WTC11 (cell line): ENCODE measurements at regions not wholly inside any gene's neighbourhood (a gene's known extent, or its start where the extent isn't known, plus 50 kb on each side); places are given as distances from the start of the nearest gene placed in this dataset.

Source experiments
- ATAC-seq: fragments of 200-7000 bp; cut with Tn5 transposase; 2 replicates; pipeline ENCODE4 v1.10.0; 2021; ENCODE audit warnings: mild to moderate bottlenecking, moderate library complexity
- CTCF ChIA-PET: fragments of 300-600 bp; sonication (Branson Sonifier 250); formaldehyde crosslinking; loops from one replicate; lab custom pipeline; 2021; ENCODE audit warnings: antibody characterized with exemption; lab: Charles Lee
- POLR2A ChIA-PET: fragments of 350-600 bp; sonication (Branson Sonifier 250); formaldehyde crosslinking; loops from one replicate; lab custom pipeline; 2021; ENCODE audit warnings: antibody characterized with exemption; lab: Charles Lee
- DNase-seq: peaks from one replicate; pipeline ENCODE4 v3.0.0; 2021; ENCODE audit warnings: low spot score
- H3K27ac Mint-ChIP-seq: 2 replicates; pipeline ENCODE4 v1.8.0; 2021; ENCODE audit warnings: mixed read lengths
- H3K27me3 Mint-ChIP-seq: 2 replicates; pipeline ENCODE4 v1.8.0; 2021; ENCODE audit warnings: low read depth, mild to moderate bottlenecking, moderate library complexity, mixed read lengths
- H3K36me3 Mint-ChIP-seq: 2 replicates; pipeline ENCODE4 v1.8.0; 2021; ENCODE audit warnings: mixed read lengths
- H3K4me1 Mint-ChIP-seq: 2 replicates; pipeline ENCODE4 v1.8.0; 2022; ENCODE audit warnings: mixed read lengths
- H3K4me3 Mint-ChIP-seq: 2 replicates; pipeline ENCODE4 v1.8.0; 2021; ENCODE audit warnings: mild to moderate bottlenecking, moderate library complexity, mixed read lengths
- H3K9me3 Mint-ChIP-seq: 2 replicates; pipeline ENCODE4 v1.8.0; 2021; ENCODE audit warnings: mixed read lengths
- CBFB ChIP-seq: sonication (generic); formaldehyde crosslinking; IDR thresholded peaks from 2 replicates; pipeline ENCODE4 v1.8.1; 2022; ENCODE audit warnings: mild to moderate bottlenecking, low read depth, missing genetic modification reagents
- FOXJ3 ChIP-seq: sonication (generic); formaldehyde crosslinking; IDR thresholded peaks from 2 replicates; pipeline ENCODE4 v1.9.0; 2021; ENCODE audit warnings: missing genetic modification reagents, mild to moderate bottlenecking, borderline replicate concordance
- MXD4 ChIP-seq: fragments of 250-450 bp; sonication (Bioruptor Pico); IDR thresholded peaks from 2 replicates; pipeline ENCODE4 v1.8.0; 2021; ENCODE audit warnings: mild to moderate bottlenecking, moderate library complexity, borderline replicate concordance
- NR2C2 ChIP-seq: sonication (generic); formaldehyde crosslinking; IDR thresholded peaks from 2 replicates; pipeline ENCODE4 v1.8.0; 2022; ENCODE audit warnings: mild to moderate bottlenecking, missing genetic modification reagents
- PRRX2 ChIP-seq: fragments of 250-450 bp; sonication (Bioruptor Pico); IDR thresholded peaks from 2 replicates; pipeline ENCODE4 v1.8.0; 2021; ENCODE audit warnings: mild to moderate bottlenecking
- RORB ChIP-seq: fragments of 250-450 bp; sonication (Bioruptor Pico); IDR thresholded peaks from 2 replicates; pipeline ENCODE4 v1.9.0; 2021; ENCODE audit warnings: mild to moderate bottlenecking
- SMAD3 ChIP-seq: sonication (generic); formaldehyde crosslinking; IDR thresholded peaks from 2 replicates; pipeline ENCODE4 v1.8.0; 2022; ENCODE audit warnings: missing genetic modification reagents, mild to moderate bottlenecking, borderline replicate concordance
- SP1 ChIP-seq: sonication (generic); formaldehyde crosslinking; conservative IDR thresholded peaks from 2 replicates; pipeline ENCODE4 v1.8.1; 2022; ENCODE audit warnings: missing genetic modification reagents
- ZNF138 ChIP-seq: sonication (generic); formaldehyde crosslinking; conservative IDR thresholded peaks from 2 replicates; pipeline ENCODE4 v1.8.1; 2022; ENCODE audit warnings: mild to moderate bottlenecking, moderate library complexity, missing genetic modification reagents
- ZNF232 ChIP-seq: sonication (generic); formaldehyde crosslinking; IDR thresholded peaks from 2 replicates; pipeline ENCODE4 v1.8.0; 2022; ENCODE audit warnings: mild to moderate bottlenecking, missing genetic modification reagents
- ZNF317 ChIP-seq: sonication (generic); formaldehyde crosslinking; IDR thresholded peaks from 2 replicates; pipeline ENCODE4 v1.8.1; 2023; ENCODE audit warnings: low read depth, mild to moderate bottlenecking, moderate library complexity, missing genetic modification reagents, borderline replicate concordance
- ZNF396 ChIP-seq: fragments of 250-450 bp; sonication (Bioruptor Pico); IDR thresholded peaks from 2 replicates; pipeline ENCODE4 v1.8.0; 2021; ENCODE audit warnings: mild to moderate bottlenecking, moderate library complexity, borderline replicate concordance
- TF ChIP-seq, protein P1 (sequence below): sonication (generic); formaldehyde crosslinking; IDR thresholded peaks from 2 replicates; pipeline ENCODE4 v1.8.1; 2022; ENCODE audit warnings: mild to moderate bottlenecking, moderate library complexity, missing genetic modification reagents
- TF ChIP-seq, protein P2 (sequence below): sonication (generic); formaldehyde crosslinking; IDR thresholded peaks from 2 replicates; pipeline ENCODE4 v1.8.1; 2022; ENCODE audit warnings: low read depth, mild to moderate bottlenecking, moderate library complexity, missing genetic modification reagents, borderline replicate concordance
- TF ChIP-seq, protein P3 (sequence below): fragments of 200-600 bp; IDR thresholded peaks from 2 replicates; pipeline ENCODE4 v1.8.0; 2022; ENCODE audit warnings: antibody characterized with exemption
- TF ChIP-seq, protein P4 (sequence below): fragments of 250-450 bp; sonication (Bioruptor Pico); IDR thresholded peaks from 2 replicates; pipeline ENCODE4 v1.9.0; 2021; ENCODE audit warnings: mild to moderate bottlenecking
- TF ChIP-seq, protein P5 (sequence below): fragments of 250-450 bp; sonication (Bioruptor Pico); conservative IDR thresholded peaks from 2 replicates; pipeline ENCODE4 v1.9.0; 2021; ENCODE audit warnings: mild to moderate bottlenecking

DNA sequence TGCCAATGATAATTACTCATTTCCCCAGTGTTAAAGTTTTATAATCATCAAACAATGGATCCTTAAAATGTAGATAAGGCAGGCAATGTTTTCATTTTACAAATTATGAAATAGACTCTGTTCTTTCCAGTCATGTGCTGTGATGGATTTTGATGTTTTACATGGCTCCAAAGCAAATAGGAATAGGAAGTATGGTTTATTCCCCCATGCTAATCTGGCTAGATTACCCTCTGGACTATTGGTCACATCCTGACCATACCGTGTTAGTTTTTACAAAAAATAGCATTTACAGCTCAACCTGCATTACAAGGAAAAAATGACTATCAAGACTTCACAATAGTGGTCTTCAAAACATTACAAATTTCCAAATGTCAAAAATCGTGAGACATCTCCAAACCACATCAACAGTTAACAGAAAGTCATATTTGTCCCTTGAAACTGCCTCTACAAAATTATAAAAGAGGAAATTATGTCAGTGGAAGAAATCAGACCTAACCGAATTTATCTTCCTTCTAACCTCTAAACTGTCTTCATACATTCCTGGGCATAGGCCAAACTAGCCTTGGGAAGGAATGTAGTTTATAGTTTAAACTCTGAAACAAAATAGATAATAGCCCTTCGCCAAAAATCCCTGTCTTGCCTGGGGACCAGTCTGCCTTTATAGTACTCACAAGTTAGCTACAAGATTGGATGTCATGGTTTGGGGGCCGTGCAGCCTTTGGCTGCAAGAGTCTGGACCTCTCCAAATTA, 1941.2 kb upstream of the CELF4 start:
- H3K27ac Mint-ChIP-seq, result no peak overlapping the region
- H3K27me3 Mint-ChIP-seq, result no peaks in the 10 kb centered on the region
- H3K4me3 Mint-ChIP-seq, result no peak overlapping the region

DNA sequence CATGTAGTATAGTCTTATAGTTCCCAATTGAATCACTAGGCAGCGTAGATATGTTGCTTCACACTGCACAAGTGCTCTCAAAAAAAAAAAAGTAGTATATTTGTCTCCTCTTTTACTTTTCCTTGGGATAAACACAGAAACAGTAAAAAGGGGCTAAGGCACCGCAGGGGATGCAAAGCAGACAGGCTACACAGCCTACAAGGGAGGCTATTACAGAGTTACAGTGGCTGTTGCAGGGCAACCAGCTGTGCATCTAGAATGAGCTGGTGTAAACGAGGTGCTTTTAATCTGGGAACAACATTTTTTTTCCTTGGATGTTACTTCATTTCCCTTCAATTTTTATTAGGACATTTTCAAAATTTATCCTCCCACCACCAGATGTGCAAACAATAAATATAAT, 1934.7 kb upstream of the CELF4 start:
- H3K27me3 Mint-ChIP-seq, result no peaks in the 10 kb centered on the region
- H3K4me1 Mint-ChIP-seq, result peaks cover 26% of the 10 kb centered on the region
- H3K4me3 Mint-ChIP-seq, result no peak overlapping the region
- peaks cover 16% of the 10 kb centered on the region for H3K9me3 Mint-ChIP-seq
- CTCF ChIA-PET, result interaction anchor here (0.8 to 1.0 kb wide), 2 partner anchors 14 to 18 kb away, joined by 4 to 6 read pairs; no protein-coding TSS in a partner anchor
- TF ChIP-seq PRRX2 (CRISPR knock-in tag), result no peak
- TF ChIP-seq, protein P1, sequence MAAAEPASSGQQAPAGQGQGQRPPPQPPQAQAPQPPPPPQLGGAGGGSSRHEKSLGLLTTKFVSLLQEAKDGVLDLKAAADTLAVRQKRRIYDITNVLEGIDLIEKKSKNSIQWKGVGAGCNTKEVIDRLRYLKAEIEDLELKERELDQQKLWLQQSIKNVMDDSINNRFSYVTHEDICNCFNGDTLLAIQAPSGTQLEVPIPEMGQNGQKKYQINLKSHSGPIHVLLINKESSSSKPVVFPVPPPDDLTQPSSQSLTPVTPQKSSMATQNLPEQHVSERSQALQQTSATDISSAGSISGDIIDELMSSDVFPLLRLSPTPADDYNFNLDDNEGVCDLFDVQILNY (CRISPR knock-in tag), result no peak
- no peak for TF ChIP-seq CBFB (CRISPR knock-in tag)
- TF ChIP-seq ZNF232 (CRISPR knock-in tag), result no peak
- TF ChIP-seq RORB (CRISPR knock-in tag), result no peak
- no peak for TF ChIP-seq FOXJ3
- no peak for TF ChIP-seq MXD4 (CRISPR knock-in tag)
- no peak for TF ChIP-seq NR2C2 (CRISPR knock-in tag)
- TF ChIP-seq SP1 (CRISPR knock-in tag), result no peak
- TF ChIP-seq, protein P2, sequence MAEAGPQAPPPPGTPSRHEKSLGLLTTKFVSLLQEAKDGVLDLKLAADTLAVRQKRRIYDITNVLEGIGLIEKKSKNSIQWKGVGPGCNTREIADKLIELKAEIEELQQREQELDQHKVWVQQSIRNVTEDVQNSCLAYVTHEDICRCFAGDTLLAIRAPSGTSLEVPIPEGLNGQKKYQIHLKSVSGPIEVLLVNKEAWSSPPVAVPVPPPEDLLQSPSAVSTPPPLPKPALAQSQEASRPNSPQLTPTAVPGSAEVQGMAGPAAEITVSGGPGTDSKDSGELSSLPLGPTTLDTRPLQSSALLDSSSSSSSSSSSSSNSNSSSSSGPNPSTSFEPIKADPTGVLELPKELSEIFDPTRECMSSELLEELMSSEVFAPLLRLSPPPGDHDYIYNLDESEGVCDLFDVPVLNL, result no peak
- no peak for TF ChIP-seq ZNF396 (CRISPR knock-in tag)
- no peak for TF ChIP-seq ZNF138 (CRISPR knock-in tag)
- TF ChIP-seq SMAD3, result no peak
- TF ChIP-seq, protein P3, sequence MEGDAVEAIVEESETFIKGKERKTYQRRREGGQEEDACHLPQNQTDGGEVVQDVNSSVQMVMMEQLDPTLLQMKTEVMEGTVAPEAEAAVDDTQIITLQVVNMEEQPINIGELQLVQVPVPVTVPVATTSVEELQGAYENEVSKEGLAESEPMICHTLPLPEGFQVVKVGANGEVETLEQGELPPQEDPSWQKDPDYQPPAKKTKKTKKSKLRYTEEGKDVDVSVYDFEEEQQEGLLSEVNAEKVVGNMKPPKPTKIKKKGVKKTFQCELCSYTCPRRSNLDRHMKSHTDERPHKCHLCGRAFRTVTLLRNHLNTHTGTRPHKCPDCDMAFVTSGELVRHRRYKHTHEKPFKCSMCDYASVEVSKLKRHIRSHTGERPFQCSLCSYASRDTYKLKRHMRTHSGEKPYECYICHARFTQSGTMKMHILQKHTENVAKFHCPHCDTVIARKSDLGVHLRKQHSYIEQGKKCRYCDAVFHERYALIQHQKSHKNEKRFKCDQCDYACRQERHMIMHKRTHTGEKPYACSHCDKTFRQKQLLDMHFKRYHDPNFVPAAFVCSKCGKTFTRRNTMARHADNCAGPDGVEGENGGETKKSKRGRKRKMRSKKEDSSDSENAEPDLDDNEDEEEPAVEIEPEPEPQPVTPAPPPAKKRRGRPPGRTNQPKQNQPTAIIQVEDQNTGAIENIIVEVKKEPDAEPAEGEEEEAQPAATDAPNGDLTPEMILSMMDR, result no peak
- TF ChIP-seq ZNF317 (CRISPR knock-in tag), result no peak
- TF ChIP-seq, all 79 proteins: peak for 0
- Mint-ChIP-seq H3K27ac (no peak overlapping the region), H3K36me3 (peaks cover 18% of the 10 kb centered on the region)
- POLR2A ChIA-PET, result interaction anchor here (0.6 kb wide), 1 partner anchor 119 kb away, joined by 4 read pairs; no protein-coding TSS in a partner anchor
- ATAC-seq, result peak; percentile 84
- peak; percentile 20 for DNase-seq

More for the DNA sequence above, 1941.2 kb upstream of the CELF4 start:
- ChIA-PET POLR2A (no interaction called here), CTCF (no interaction called here)
- DNase-seq, result no peak
- ATAC-seq, result no peak
- TF ChIP-seq, protein P4, sequence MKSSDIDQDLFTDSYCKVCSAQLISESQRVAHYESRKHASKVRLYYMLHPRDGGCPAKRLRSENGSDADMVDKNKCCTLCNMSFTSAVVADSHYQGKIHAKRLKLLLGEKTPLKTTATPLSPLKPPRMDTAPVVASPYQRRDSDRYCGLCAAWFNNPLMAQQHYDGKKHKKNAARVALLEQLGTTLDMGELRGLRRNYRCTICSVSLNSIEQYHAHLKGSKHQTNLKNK (CRISPR knock-in tag), result no peak
- TF ChIP-seq, protein P5, sequence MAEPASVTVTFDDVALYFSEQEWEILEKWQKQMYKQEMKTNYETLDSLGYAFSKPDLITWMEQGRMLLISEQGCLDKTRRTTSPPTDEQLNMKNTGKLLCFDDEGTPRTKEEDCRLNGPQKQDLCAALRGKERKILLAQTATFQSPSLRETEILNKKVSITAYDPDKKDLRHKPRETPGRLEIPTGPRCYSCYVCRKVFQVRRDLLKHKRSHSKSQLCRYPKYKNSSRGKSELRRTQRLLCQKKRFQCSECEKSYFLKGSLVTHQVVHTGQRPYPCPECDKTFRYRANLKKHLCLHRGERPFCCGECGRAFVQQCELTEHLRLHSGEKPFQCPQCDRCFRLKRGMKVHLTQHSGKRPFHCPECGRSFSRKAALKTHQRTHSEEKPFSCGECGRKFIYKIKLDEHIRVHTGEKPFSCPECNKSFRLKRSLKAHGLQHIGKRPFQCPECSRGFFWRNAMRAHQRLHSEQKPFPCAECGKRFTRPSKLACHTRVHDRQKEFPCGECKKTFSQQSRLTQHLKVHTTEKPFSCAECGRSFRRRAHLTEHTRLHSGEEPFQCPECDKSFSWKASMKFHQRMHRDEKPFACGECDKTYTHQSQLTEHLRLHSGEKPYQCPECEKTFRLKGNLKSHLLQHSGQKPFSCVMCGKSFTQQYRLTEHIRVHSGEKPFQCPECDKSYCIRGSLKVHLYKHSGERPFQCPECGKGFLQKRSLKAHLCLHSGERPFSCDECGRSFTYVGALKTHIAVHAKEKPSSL, result no peak
- H3K4me1 Mint-ChIP-seq, result peaks cover 16% of the 10 kb centered on the region
- H3K9me3 Mint-ChIP-seq, result no peaks in the 10 kb centered on the region
- H3K36me3 Mint-ChIP-seq, result no peaks in the 10 kb centered on the region
